ENCODE measurements at regions not wholly inside any gene's neighbourhood (a gene's known extent, or its start where the extent isn't known, plus 50 kb on each side); places are given as distances from the start of the nearest gene placed in this dataset.

DNA sequence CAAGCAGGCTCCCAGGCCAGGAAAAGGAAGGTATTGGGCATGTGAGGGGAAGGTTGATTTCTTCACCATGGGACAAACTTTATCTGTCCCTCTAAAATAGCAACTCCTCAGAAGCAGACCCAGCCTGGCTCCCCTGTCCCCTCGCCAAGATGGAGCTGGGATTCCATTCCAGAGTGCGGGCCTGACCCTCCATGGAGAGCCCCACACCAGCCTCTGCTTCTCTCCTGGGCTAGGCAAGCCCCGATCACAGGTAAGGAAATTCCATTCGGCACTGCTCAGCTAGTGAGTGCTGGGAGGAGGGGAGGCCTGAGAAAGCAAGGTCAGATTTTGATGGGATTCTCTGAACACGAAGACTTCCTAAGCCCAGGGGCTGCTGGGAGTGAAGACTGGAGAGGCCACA is 98.4 kb downstream of the EFNB1 start:
- no peak for DNase-seq (ENCODE audit: low spot score)

DNA sequence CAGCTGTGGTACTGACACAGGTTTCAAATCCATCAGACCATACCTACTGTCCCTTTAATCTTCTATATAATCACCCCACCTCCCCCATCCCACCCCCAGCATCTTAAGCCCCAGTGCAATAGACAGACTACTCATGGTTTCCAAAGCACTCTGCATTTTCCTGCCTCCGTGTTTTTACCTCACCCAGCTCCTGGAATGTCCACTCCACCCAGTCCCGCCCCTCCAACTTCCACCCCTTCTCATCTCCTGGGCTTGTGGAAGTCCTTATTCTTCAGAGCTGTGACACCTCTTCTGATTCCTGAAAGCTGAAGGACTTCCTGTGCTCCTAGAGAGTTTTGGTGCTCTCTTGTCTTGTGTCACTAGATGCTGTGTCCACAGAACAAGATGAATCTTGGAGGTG is 94.3 kb downstream of the EFNB1 start:
- DNase-seq (ENCODE audit: low spot score) = no peak

DNA sequence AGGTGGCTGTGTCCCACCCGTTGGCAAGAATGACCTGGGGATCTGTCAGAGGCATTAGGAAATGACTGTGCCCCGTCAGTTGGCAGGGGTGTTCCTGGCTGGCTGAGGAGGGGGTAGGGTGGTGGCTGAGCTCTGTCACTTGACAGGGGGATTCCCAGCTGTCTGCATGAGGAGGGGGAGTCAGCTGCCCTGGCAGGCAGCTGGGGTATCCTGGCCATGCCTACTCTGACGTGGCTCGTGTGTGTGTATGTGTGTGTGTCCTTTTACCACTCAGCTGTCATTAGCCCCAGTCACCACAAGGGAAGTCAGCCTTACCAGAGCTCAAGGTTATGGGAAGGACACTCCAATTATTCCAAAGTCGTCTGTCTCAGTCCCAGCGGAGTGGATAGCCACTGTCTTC is 93.2 kb downstream of the EFNB1 start:
- no peak for DNase-seq (ENCODE audit: low spot score)

DNA sequence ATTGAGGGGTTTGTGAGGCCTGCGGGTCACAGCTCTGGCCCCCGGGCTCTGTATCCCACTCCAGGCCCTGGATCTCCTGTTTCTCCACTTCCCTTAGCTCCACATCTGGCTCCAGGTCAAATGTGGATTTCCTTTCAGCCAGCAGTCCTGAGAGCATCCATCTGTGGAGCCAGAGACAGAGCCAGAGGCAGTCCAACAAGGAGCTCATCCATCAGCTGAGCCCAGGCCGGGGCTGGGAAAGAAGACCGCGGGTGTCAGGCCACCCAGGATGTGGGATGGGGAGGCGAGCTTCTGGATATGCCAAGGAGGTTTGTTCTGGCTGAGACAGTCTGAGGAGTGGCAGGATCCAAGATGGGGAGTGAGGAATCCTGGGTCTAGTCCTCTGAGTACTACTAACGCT is 91.7 kb downstream of the EFNB1 start:
- no peak for DNase-seq (ENCODE audit: low spot score)

DNA sequence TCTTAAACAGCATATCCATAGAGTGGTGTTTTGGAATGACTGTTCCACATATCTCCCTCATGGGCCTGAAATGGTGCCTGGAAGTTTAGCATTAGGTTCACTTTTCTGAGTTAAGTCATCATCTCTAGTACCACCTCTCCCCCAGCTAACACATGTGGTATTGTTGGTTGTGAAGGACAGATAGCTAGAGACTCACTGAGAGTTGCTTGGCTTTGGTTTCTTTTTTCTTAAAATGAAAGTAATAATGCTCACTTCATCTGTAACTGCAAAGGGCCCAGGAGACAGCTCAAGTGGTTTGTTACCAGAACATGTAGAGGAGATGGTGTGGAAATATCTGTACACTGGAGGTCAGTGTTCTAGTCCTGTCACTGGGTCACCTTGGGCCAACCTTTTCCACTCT is 90.9 kb downstream of the EFNB1 start:
- DNase-seq (ENCODE audit: low spot score) = no peak

DNA sequence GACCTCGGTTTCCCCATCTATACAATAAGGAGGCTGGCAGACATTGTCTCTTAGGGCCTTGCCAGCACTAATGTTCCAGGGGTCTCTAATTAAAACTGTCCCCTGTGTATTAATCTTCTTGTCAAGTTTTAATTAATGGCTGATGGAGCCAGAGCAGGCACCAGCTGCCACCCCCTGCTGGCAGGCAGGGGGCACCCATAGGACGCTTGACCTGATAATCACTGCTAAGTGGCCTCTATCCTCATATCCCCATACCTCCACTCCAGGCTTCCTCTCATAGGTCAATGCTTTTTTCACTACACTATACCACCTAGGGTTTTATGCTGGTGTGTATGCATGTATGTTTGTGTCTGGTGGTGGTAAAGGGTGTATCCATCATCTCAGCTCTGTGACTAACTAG is 89.4 kb downstream of the EFNB1 start:
- DNase-seq (ENCODE audit: low spot score) = no peak

DNA sequence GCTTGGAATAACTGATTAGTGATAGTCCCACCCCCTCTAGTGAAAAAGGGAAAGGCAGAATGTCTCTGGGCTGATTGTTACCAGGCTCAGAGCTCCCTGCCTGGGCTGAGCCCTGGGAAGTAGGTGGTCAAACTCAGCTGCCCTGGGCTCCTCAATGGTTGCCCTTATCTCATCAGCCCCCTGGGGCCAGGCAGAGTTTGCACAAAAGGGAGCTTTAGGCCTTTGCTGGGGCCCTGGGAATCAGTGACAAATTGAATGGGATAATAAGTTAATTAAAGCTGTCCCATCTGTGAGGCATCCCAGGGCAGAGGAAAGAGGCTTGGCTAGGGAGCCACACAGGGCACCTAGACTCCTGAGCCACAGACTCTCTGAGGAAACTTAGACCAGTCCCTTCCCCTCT is 89.0 kb downstream of the EFNB1 start:
- DNase-seq (ENCODE audit: low spot score) = no peak

DNA sequence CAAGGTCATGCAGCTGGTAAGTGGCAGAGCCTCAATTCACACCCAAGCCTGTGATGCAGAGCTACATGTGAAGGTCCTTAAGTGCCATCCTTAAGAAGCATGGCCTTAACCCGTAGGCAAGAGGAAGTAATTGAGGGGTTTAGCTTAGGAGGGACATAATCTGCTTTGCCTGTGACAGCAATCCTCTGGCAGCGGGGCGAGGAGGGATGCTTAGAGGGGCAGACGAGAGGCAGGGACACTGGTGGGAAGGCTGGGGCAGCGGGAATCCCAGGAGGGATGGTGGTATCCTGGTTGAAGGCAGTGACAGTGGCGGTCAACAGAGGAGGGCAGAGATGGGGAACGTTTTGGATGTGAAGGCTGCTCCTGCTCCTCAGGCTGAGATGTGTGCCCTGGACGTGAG is 88.1 kb downstream of the EFNB1 start:
- DNase-seq (ENCODE audit: low spot score) = no peak

DNA sequence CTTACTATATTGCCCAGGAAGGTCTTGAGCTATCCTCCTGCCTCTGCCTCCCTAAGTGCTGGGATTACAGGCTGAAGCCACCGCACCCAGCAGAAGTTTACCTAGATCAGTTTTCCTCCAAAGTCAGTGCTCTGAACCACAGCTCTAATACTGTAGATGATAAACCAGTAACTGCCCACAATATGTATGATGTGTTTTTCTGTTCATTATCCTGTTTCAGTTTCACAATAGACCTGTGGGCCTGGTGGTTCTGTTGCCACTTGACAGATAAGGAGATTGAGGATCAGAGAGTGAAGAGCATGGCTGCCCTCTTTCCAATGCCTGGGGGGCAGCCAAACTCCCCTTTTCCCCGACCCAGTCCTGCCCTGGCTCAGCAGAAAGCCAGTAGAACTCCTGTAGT is 87.0 kb downstream of the EFNB1 start:
- DNase-seq (ENCODE audit: low spot score) = no peak

DNA sequence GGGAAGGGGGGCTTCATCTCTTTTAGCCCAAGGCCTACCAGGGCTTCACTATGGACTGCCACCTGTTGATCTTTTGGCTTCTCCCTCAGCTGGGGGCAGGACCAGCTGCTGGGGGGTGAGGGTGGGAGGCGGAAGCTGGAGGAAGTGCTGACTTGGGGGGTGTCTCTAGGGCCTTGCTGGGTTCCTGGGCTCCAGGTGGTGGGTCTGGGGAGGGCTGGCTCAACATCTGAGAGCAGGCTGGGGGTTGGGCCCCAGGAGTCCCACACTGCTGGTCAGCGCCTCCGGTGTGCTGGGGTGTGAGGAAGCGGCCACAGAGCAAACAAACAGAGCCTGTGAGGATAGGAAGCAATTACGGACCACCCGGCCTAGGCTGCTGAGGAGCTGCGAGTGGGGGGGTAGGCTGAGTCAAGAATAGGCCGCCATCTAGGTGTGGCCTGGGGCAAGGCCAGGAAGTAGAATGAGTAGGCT is 85.7 kb downstream of the EFNB1 start:
- no peak for DNase-seq (ENCODE audit: low spot score)

DNA sequence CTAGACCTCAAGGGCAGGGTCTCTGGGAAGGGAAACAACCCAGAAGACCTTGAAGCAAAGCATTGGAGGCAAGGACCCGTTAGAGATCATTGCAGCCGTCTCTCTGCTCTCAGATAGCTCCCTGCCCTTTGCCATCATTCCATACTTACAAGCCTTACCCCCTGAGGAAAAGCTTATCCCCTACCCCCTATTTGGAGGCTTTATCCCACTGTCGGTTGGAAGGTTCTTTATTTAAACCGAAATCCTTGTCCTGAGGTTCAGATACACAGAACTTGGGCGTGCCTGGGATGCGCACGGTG is 84.4 kb downstream of the EFNB1 start:
- DNase-seq (ENCODE audit: low spot score) = no peak

DNA sequence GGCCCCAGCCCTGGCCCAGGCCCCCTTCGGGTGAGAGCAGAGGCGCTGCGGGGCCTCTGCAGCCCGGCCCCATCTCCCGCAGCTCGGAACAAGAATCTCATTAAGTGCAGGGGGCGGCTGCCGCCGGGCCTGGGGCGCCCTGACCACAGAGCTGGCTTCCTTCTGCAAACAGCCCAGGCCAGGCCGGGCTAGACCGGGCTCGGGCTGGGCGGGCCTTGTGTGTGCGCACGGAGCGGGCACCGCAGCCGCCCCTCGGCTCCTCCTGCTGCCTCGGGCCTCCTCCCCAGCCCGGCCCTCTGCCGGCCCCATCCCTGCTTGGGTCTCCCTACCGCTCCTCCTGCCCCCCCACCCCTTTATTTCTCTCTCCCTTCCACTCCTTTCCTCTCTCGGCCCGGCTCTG is 83.3 kb downstream of the EFNB1 start:
- no peak for DNase-seq (ENCODE audit: low spot score)

DNA sequence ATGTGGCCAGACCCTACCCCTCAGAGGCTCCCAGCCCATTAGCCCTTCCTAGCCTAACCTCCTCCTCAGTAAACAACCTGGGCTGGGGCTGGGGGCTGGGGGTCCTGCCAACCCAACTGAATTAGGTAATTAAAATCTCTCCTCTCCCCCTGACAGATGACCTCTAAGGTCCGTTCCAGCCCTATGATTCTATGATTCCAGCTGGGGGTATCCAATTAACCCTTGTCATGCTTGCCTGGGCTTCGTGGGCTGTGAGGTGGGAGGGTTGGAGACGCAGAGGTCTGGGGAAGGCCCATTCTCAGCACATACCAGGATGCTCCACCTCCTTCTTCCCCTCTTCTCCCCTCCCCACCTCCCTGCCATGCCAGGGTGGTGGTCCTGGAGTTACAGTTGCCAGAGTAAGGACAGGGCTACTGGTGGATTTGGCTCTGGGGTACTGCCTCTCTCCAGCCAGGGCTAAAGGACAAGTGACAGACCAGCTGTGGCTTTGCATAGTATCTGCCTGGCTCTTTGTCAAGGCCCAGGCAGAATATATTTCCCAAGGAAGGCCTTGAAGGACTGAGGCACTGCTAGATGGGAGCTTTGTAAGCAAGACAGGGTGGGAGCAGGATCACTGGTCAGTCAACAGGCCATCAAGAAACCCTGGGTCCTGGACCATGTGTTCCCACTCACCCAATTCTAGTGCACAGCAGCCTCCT is 82.1 kb downstream of the EFNB1 start:
- no peak for DNase-seq (ENCODE audit: low spot score)

DNA sequence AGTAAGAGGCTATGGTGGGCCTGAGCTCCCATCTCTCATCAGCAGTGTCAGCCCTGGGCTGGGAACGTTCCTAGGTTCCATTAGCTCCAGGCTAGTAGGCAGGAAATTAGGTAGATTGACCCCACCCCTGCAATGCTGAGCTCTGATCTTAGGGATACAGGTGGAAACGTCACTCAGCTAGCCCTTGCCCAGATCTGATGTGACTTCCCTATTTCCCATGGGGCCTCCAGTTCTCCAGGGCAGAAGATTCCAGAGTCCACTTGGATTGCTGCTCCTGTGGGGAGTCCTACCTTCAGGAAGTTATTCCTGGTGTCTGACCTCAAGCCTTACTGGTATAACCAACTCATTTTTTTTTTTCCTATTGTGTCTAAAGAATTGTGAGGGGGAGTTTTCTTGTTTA is 81.1 kb downstream of the EFNB1 start:
- no peak for DNase-seq (ENCODE audit: low spot score)

DNA sequence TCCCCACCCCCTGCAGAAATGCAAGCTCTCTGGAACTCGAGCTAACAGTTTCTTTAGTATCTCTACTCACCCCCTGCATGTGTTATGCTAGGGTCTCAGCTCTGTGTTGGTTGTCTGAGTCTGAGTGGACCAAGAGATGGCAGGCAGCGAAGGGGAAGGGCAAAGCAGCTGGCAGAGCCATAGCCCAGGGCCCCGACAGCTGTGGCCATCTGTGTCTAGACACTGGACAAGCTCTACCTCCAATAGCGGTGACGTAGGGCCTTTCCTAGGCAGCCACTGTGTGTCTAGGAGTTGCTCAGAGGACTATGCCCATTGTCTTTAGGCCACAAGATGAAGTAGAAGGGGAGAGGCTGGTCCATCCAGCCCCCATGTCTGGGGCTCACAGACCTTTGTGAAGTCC is 79.2 kb downstream of the EFNB1 start:
- DNase-seq (ENCODE audit: low spot score) = no peak

DNA sequence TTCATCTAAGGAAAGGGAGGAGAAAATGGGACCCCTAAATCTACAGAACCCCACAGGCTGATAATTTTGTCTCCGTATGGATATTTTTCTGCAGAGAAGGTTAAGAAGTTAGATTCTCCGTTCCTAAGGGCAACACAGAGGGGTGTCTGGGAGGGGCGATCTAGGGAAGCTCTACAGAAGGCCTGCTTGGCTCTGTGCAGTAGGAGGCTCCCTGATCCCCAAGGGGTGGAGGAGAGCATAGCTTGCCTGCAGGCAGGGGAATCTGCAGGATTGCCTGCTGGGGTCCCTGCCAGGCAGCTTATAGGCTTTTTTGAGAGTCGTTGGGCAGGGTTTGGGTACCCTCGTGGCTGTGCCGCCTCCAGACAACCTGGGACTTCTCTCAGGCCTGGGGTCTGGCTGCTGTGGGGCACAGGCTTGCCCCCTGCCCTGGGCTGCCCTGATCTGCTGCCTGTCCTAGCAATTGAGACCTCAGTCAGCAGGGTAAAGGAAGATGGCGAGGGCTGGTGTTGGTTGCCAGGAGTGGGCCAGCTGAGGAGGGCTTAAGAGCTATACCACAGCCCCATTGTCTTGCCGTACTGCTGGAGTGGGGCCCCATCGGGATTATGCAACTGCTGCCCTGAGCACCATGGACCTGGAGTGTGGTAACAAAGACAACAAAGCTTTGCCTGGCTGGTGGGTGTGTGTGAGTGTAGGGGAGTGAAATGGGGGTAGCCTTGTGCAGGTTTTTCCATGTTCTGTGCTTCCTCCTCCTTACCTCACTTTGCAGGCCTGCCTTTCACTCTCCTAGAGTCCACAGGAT is 74.1 kb downstream of the EFNB1 start:
- DNase-seq (ENCODE audit: low spot score) = no peak

DNA sequence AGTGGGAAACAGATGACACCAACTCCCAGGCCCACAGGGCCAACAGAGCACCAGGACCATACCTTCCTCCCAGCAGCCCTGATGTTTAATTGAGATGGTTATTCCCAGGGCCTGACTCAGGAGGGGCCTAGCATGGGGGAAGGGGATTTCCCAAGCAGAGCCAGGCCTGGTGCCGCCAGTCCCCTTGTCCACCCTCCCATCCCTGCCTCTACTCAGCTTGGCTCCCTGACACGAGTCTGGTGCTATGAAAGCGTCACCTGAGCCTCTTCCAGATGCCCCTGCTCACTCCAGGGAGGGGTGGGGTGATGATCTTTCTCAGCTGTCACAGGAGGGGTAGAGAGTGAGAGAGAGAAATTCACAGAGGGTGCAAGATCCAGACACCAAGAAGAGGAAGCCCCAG is 72.7 kb downstream of the EFNB1 start:
- DNase-seq (ENCODE audit: low spot score) = no peak

DNA sequence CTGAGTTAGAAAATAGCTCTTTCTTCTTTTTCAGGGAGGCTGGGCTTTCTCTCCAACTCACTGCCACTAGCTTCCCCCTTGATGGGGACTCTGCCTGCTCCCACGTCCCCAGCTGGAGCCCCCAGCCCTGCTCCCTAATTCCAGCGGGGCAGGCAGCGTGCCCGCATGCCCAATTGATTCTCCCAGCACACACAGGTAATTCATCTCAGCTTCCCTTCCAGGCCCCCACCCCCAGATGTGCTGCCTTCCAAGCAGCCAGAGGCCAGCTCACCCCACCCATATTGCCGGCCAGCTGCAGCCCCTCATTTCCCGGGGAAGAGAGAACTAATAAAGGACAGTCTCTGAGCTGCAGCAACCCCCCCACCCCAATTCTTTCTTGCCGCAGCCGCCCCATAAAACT is 69.8 kb downstream of the EFNB1 start:
- no peak for DNase-seq (ENCODE audit: low spot score)

DNA sequence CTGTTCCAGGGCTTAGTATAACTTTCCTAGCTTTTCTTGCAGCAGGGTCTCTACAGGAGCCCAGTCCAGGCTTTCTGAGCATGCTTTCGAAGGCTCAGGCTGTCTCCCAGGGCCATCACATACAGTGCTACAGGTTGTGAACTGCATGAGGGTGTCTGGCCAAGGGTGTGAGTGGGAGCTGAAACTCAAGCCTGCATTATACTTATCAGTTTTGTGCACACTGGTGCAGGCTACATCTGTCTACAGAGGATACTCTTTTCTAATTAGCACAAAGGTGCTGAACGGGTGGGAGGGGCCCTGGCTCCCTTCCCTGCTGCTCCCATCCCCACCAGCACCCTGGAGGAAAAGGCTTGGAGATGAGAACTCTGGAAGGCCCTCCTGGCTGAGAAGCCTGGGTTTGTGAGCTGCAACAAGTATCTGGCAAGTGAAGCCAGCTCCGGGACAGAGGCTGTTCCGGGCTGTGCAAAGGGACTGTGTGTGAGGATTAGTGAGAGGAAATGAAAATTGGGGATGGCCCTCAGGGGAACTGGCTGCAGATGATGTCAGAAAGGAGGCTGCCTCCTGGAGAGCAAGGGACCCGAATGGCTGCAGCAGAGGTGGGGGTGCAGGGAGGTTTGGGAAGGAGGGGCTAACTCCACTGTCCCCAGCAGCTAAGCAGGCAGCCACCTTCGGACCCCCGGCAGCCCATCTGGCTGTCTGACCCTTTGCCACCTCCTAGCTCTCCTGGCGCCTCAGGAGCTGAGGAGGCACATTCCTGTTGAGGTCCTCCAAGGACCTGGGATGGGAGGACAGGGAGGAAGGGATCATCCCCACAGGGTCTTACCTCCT is 68.5 kb downstream of the EFNB1 start:
- no peak for DNase-seq (ENCODE audit: low spot score)

DNA sequence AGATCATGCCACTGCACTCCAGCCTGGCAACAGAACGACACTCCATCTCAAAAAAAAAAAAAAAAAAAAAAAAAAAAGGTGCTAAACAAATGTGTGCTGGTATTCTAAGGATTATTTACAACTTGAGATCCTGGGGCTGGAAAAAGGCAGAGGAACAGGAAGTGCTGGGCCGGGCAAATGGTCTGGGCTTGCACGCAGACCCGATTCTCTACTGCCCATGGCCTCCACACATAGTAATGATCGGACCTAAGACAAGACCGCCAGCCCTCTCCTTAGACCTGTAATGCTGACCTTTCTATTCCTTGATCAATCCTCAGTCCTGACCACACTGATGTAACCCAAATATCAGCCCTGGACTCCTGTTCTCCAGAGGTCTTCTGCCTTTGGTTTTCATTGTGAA is 67.8 kb downstream of the EFNB1 start:
- DNase-seq (ENCODE audit: low spot score) = no peak

DNA sequence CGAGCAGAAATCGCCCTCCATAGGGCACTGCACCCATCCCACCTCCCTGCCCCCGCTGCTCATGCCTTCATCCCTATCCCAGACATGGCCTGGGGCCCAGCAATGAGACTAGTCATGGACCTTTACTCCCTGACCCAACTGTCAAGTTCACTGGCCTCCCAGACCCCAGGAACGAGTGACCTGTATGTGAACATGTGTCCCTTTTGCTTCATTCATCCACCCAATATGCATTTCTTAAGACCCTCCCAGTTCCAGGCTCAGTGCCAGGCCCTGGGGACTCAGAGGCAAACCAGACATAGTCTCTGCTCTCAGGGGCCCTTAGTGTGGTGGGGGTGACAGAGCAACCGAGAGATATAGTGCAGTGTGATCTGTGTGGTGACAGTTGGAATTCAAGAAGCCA is 67.0 kb downstream of the EFNB1 start:
- DNase-seq (ENCODE audit: low spot score) = no peak

DNA sequence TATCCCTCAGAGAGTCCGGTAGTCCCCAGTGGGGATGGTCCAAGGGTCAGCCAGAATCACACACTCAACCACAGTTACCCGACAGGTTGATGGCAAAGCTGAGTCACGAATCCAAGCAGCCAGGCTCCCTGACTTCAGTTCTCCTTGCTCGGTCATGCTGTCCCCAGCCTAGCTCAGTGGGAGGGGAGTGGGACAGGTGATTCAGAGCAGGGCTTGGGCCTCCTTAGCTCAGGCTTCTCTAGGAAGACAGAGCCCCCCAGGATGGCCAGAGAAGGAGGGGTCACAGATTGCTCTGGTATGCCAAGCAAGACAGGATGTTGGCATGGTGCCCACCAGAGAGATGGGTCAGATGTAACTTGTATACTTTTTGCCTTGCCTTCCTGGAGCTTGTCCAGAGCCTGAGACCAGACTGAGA is 66.5 kb downstream of the EFNB1 start:
- DNase-seq (ENCODE audit: low spot score) = no peak

All from germinal center (tissue), 1 donor.